Testis (tissue), 2 donors: ENCODE measurements at regions not wholly inside any gene's neighbourhood (a gene's known extent, or its start where the extent isn't known, plus 50 kb on each side); places are given as distances from the start of the nearest gene placed in this dataset.

Source experiments
- CTCF ChIP-seq, 3 experiments: fragments of 450-650 bp in 2 of 3; fragments of 200-600 bp in 1 of 3; sonication (generic) in 1 of 3; IDR thresholded peaks; one replicate each; pipeline ENCODE4 v1.5.1; 2016 to 2019; ENCODE audit warnings: antibody characterized with exemption in 3 of 3, mild to moderate bottlenecking in 2 of 3, moderate library complexity in 1 of 3
- POLR2A ChIP-seq: fragments of 450-650 bp; IDR thresholded peaks from one replicate; pipeline ENCODE4 v1.6.1; 2017; ENCODE audit warnings: antibody characterized with exemption, mild to moderate bottlenecking, moderate library complexity

DNA sequence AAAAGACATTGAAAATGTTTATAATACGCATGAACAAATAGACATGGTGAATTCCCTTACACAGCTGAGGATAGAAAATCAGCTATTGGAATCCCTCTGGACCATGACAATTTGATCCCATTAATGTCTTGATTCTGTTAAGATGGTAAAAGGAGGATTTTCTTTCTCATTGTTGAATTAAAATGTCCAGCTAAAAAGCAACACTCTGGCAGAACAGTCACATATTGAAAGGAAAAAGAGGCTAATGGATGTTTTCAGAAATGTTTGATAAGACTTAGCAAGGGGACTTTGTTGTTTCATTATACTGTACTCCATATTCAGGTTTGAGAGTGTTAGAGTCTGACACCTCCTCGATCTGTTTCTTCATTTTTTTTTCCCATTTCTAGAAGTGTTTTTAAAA, 296.0 kb downstream of the OLFM4 start:
- TF ChIP-seq CTCF (IDR thresholded peaks at IDR 0.05) (no peak), POLR2A (no peak)
